ENCODE measurements at regions not wholly inside any gene's neighbourhood (a gene's known extent, or its start where the extent isn't known, plus 50 kb on each side); places are given as distances from the start of the nearest gene placed in this dataset.
"Not testable (repeated sequence)": the region's sequence is repeated elsewhere in the genome, so short reads cannot be mapped to it uniquely, and the experiment has no call there.

DNA sequence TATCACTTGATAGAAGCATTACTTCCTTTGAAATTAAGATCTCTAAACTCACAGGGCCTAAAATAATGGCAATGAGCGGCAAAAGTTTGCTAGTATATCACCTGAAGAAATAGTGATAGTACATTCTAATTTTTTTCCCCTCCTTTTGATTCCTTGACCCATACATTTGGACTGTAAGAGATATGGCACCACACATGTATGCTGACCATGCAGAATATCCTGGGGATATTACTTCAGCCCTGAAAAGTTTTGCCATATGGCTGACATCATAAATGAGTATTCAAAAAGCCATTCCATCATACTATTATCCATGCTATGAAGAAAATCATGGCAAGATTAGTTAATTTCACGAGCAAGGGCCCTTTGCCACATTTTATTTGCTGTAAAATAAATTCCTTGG lies 576.9 kb downstream of the KCNT2 start:
- DNase-seq (ENCODE audit: extremely low read depth in 1 of 4, low spot score in 3 of 4); intact Hi-C loops (cut with micrococcal nuclease); H3K9me3 ChIP-seq (replicated peaks; ENCODE audit: control insufficient read depth, insufficient read depth, low read depth, low read length); H3K27ac ChIP-seq (ENCODE audit: extremely low read depth, low read depth, low read length); H3K9ac ChIP-seq (ENCODE audit: insufficient read depth in 1 of 2, low read depth in 2 of 2, low read length in 2 of 2); H3K4me2 ChIP-seq (ENCODE audit: insufficient read depth, low read length); H3K4me1 ChIP-seq (replicated peaks in 1 of 2; ENCODE audit: control insufficient read depth in 2 of 2, insufficient read depth in 2 of 2, low read length in 2 of 2); H3K4me3 ChIP-seq; BruUV-seq (replicated peaks); in situ Hi-C loops (cut with MboI); H4K20me1 ChIP-seq (replicated peaks; ENCODE audit: control insufficient read depth, insufficient read depth, low read length); ATAC-seq; H3K36me3 ChIP-seq (ENCODE audit: control insufficient read depth, insufficient read depth, low read length); FAIRE-seq; H3K79me2 ChIP-seq (ENCODE audit: control insufficient read depth, insufficient read depth, low read length); H3K27me3 ChIP-seq (ENCODE audit: control insufficient read depth in 2 of 2, insufficient read depth in 2 of 2, low read length in 2 of 2); POLR2A ChIA-PET; H3K9me1 ChIP-seq (ENCODE audit: control insufficient read depth, insufficient read depth, low read length); H2AFZ ChIP-seq (ENCODE audit: low read depth, low read length); CTCF ChIA-PET (ENCODE audit: low intra/inter-chr PET ratio): not testable (repeated sequence)
- 30% methylated on average over 2 of the region's 2 CpGs for WGBS (ENCODE audit: insufficient coverage, low coverage, missing lambda C conversion rate)
- TF ChIP-seq C11orf30 (IDR thresholded peaks at IDR 0.05; ENCODE audit: low read depth) (0 out of 2 replicates have a peak, but pooled peaks have one; percentile 22), MAFG (tag; conservative IDR thresholded peaks at IDR 0.05) (peak; percentile 29; the same call in 1 of the 2 replicates), ZNF316 (IDR thresholded peaks at IDR 0.05) (peak; percentile 57)

- BruUV-seq (replicated peaks), result no TSS peak
- intact Hi-C loops (cut with micrococcal nuclease), result no loop called here
These were observed 577.8 kb downstream of the KCNT2 start for GRCh38 chr1:196030455-196030854.

More at GRCh38 chr1:196030455-196030854, 577.8 kb downstream of the KCNT2 start:
- H3K9ac ChIP-seq (ENCODE audit: insufficient read depth in 1 of 2, low read depth in 2 of 2, low read length in 2 of 2), result no peak overlapping the region
- WGBS (ENCODE audit: insufficient coverage, low coverage, missing lambda C conversion rate), result 19% methylated on average over 1 of the region's 1 CpG
- H4K20me1 ChIP-seq (replicated peaks; ENCODE audit: control insufficient read depth, insufficient read depth, low read length), result no peaks in the 10 kb centered on the region
- H2AFZ ChIP-seq (ENCODE audit: low read depth, low read length), result peak overlapping the region; percentile 72
- no peak overlapping the region for H3K27ac ChIP-seq (ENCODE audit: extremely low read depth, low read depth, low read length)
- no peak for DNase-seq (ENCODE audit: extremely low read depth in 1 of 4, low spot score in 3 of 4)
- H3K4me2 ChIP-seq (ENCODE audit: insufficient read depth, low read length), result no peak overlapping the region
- no peaks in the 10 kb centered on the region for H3K27me3 ChIP-seq (ENCODE audit: control insufficient read depth in 2 of 2, insufficient read depth in 2 of 2, low read length in 2 of 2)
- ChIA-PET CTCF (ENCODE audit: low intra/inter-chr PET ratio) (no interaction called here), POLR2A (no interaction called here)
- no peaks in the 10 kb centered on the region for H3K9me3 ChIP-seq (replicated peaks; ENCODE audit: control insufficient read depth, insufficient read depth, low read depth, low read length)
- H3K4me3 ChIP-seq, result no peak overlapping the region
- in situ Hi-C loops (cut with MboI), result no loop called here
- no peaks in the 10 kb centered on the region for H3K79me2 ChIP-seq (ENCODE audit: control insufficient read depth, insufficient read depth, low read length)
- ATAC-seq, result peak; percentile 44; the same call in 1 of the 3 replicates
- H3K36me3 ChIP-seq (ENCODE audit: control insufficient read depth, insufficient read depth, low read length), result no peaks in the 10 kb centered on the region
- no peaks in the 10 kb centered on the region for H3K9me1 ChIP-seq (ENCODE audit: control insufficient read depth, insufficient read depth, low read length)
- FAIRE-seq, result no peak
- no peaks in the 10 kb centered on the region; a peak in 1 of 5 replicates for H3K4me1 ChIP-seq (replicated peaks in 1 of 2; ENCODE audit: control insufficient read depth in 2 of 2, insufficient read depth in 2 of 2, low read length in 2 of 2)
- TF ChIP-seq C11orf30 (IDR thresholded peaks at IDR 0.05; ENCODE audit: low read depth), result peak; percentile 59
- TF ChIP-seq NFE2 (IDR thresholded peaks at IDR 0.05; ENCODE audit: low read depth), result peak; percentile 45; the same call in 1 of the 2 replicates
- TF ChIP-seq NFE2L1 (tag; IDR thresholded peaks at IDR 0.05; ENCODE audit: borderline replicate concordance, low read depth), result peak; percentile 16; the same call in 1 of the 2 replicates
- no peak for TF ChIP-seq TBP (optimal IDR thresholded peaks at IDR 0.05; ENCODE audit: low read depth, low read length)
- TF ChIP-seq FOXK2 (conservative IDR thresholded peaks at IDR 0.05 in 1 of 2, IDR thresholded peaks at IDR 0.05 in 1 of 2; ENCODE audit: low read depth in 2 of 2), result no peak
- 0 out of 2 replicates have a peak, but pooled peaks have one; percentile 31 for TF ChIP-seq ZNF592 (IDR thresholded peaks at IDR 0.05)
- peak; percentile 82 for TF ChIP-seq MAFG (tag; conservative IDR thresholded peaks at IDR 0.05)
- TF ChIP-seq ZC3H11A (IDR thresholded peaks at IDR 0.05; ENCODE audit: low read depth, low read length), result no peak
- peak; percentile 47 for TF ChIP-seq ZNF316 (IDR thresholded peaks at IDR 0.05)
- no peak for TF ChIP-seq SRSF1 (IDR thresholded peaks at IDR 0.05; ENCODE audit: low read depth, low read length)

Data from K562 (cell line).